Sigmoid colon (tissue), 6 donors: ENCODE measurements at regions not wholly inside any gene's neighbourhood (a gene's known extent, or its start where the extent isn't known, plus 50 kb on each side); places are given as distances from the start of the nearest gene placed in this dataset.

Experiments used
- DNase-seq: peaks from one replicate; pipeline ENCODE4 v3.0.0-alpha.2; 2019
- H3K27ac ChIP-seq, 4 donors: fragments of 200-600 bp; sonication (generic); one replicate each; pipeline ENCODE4 v1.5.1; 2016 to 2019; ENCODE audit warnings: mild to moderate bottlenecking in 1 of 4
- H3K27me3 ChIP-seq, 3 donors: fragments of 200-600 bp; sonication (generic); one replicate each; pipeline ENCODE4 v1.5.1; 2019; ENCODE audit warnings: mild to moderate bottlenecking in 1 of 3
- H3K36me3 ChIP-seq, 4 donors: fragments of 200-600 bp; sonication (generic); one replicate each; pipeline ENCODE4 v1.5.1; 2016 to 2019
- H3K4me1 ChIP-seq, 4 donors: fragments of 200-600 bp; sonication (generic); one replicate each; pipeline ENCODE4 v1.5.1; 2017 to 2019
- H3K4me3 ChIP-seq, 4 donors: fragments of 200-600 bp; sonication (generic); one replicate each; pipeline ENCODE4 v1.5.1; 2017 to 2019; ENCODE audit warnings: mild to moderate bottlenecking in 2 of 4, moderate library complexity in 1 of 4
- H3K9me3 ChIP-seq, 4 donors: fragments of 200-600 bp in 3 of 4; sonication (generic) in 3 of 4; one replicate each; pipeline versions ENCODE4 v1.5.1 to v1.6.1; 2013 to 2019
- CTCF ChIP-seq, 4 experiments: fragments of 450-650 bp in 3 of 4; fragments of 200-600 bp in 1 of 4; IDR thresholded peaks; one replicate each; pipeline ENCODE4 v1.5.1; 2016 to 2019; ENCODE audit warnings: antibody characterized with exemption in 4 of 4, mild to moderate bottlenecking in 3 of 4, moderate library complexity in 2 of 4
- EP300 ChIP-seq, 4 donors: sonication (generic); formaldehyde crosslinking; IDR thresholded peaks; one replicate each; pipeline ENCODE4 v1.6.1; 2017; ENCODE audit warnings: antibody characterized with exemption in 4 of 4
- POLR2A ChIP-seq, 2 donors: fragments of 450-650 bp; IDR thresholded peaks; one replicate each; pipeline ENCODE4 v1.6.1; 2016; ENCODE audit warnings: antibody characterized with exemption in 2 of 2, mild to moderate bottlenecking in 2 of 2, moderate library complexity in 2 of 2
- POLR2AphosphoS5 ChIP-seq, 4 donors: sonication (generic); formaldehyde crosslinking; IDR thresholded peaks; one replicate each; pipeline ENCODE4 v1.6.1; 2017; ENCODE audit warnings: antibody characterized with exemption in 4 of 4
- WGBS, 2 donors: extraction: QIAGEN DNeasy Blood & Tissue Kit; methylation state at CpG; one replicate each; pipeline ENCODE4 v1.1.7; 2013; 5-methylcytosine and 5-hydroxymethylcytosine counted together
- intact Hi-C: fragments of 100-400 bp; cut with DNase I; formaldehyde crosslinking; loops from one replicate; pipeline ENCODE4 v1.15.1; 2023
- donor health status: healthy with polysubstance abuse.
- donor health status: healthy.

- no peaks in the 10 kb centered on the region for H3K27me3 ChIP-seq
- H3K4me3 ChIP-seq: no peak overlapping the region
- H3K27ac ChIP-seq: peak overlapping the region in 3 of 4 donors; percentile 30 to 37 (median 32)
- intact Hi-C loops: no loop called here
- DNase-seq: no peak
- H3K36me3 ChIP-seq: no peaks in the 10 kb centered on the region
- no peaks in the 10 kb centered on the region for H3K4me1 ChIP-seq
- TF ChIP-seq EP300 (IDR thresholded peaks at IDR 0.05) (no peak), POLR2AphosphoS5 (IDR thresholded peaks at IDR 0.05) (peak in 1 of 4 donors; percentile 13), CTCF (IDR thresholded peaks at IDR 0.05) (no peak), POLR2A (IDR thresholded peaks at IDR 0.05) (no peak)
- no peaks in the 10 kb centered on the region for H3K9me3 ChIP-seq
Observed at GRCh38 chr1:178593515-178593914, 80.6 kb downstream of the TEX35 start.

GRCh38 chr1:178594133-178594532 is 81.2 kb downstream of the TEX35 start:
- H3K27ac ChIP-seq: peak overlapping the region in 3 of 4 donors; percentile 30 to 37 (median 32)

GRCh38 chr1:178595491-178595890 is 82.6 kb downstream of the TEX35 start:
- no peak for TF ChIP-seq CTCF (IDR thresholded peaks at IDR 0.05)
- no peak for TF ChIP-seq POLR2A (IDR thresholded peaks at IDR 0.05)
- TF ChIP-seq EP300 (IDR thresholded peaks at IDR 0.05): no peak
- no peak for TF ChIP-seq POLR2AphosphoS5 (IDR thresholded peaks at IDR 0.05)
- intact Hi-C loops: loop anchor here (5.0 kb wide), 1 partner anchor 33 kb away; no protein-coding TSS in a partner anchor
- peak overlapping the region in 1 of 4 donors; percentile 5 for H3K27ac ChIP-seq
- H3K36me3 ChIP-seq: no peaks in the 10 kb centered on the region
- DNase-seq: no peak
- no peak overlapping the region for H3K4me3 ChIP-seq
- 96% methylated on average over 6 of the region's 6 CpGs for WGBS, 2 donors
- H3K9me3 ChIP-seq: no peaks in the 10 kb centered on the region
- no peaks in the 10 kb centered on the region for H3K27me3 ChIP-seq
- H3K4me1 ChIP-seq: no peaks in the 10 kb centered on the region

More at GRCh38 chr1:178594133-178594532, 81.2 kb downstream of the TEX35 start:
- intact Hi-C loops: no loop called here
- H3K4me1 ChIP-seq: no peaks in the 10 kb centered on the region
- no peak for TF ChIP-seq POLR2A (IDR thresholded peaks at IDR 0.05)
- TF ChIP-seq CTCF (IDR thresholded peaks at IDR 0.05): no peak
- TF ChIP-seq EP300 (IDR thresholded peaks at IDR 0.05): no peak
- no peak for TF ChIP-seq POLR2AphosphoS5 (IDR thresholded peaks at IDR 0.05)
- H3K4me3 ChIP-seq: no peak overlapping the region
- no peak for DNase-seq
- no peaks in the 10 kb centered on the region for H3K9me3 ChIP-seq
- H3K27me3 ChIP-seq: no peaks in the 10 kb centered on the region
- H3K36me3 ChIP-seq: no peaks in the 10 kb centered on the region
- 85 to 94% methylated on average over 5 of the region's 5 CpGs for WGBS, 2 donors

GRCh38 chr1:178599087-178599486 is 86.2 kb downstream of the TEX35 start:
- no peak for TF ChIP-seq EP300 (IDR thresholded peaks at IDR 0.05)
- TF ChIP-seq CTCF (IDR thresholded peaks at IDR 0.05): no peak
- no peak for TF ChIP-seq POLR2AphosphoS5 (IDR thresholded peaks at IDR 0.05)
- no peak for TF ChIP-seq POLR2A (IDR thresholded peaks at IDR 0.05)
- intact Hi-C loops: loop anchor here (5.0 kb wide), 1 partner anchor 37 kb away; no protein-coding TSS in a partner anchor
- no peaks in the 10 kb centered on the region for H3K4me1 ChIP-seq
- no peak for DNase-seq
- no peaks in the 10 kb centered on the region for H3K27me3 ChIP-seq
- H3K36me3 ChIP-seq: no peaks in the 10 kb centered on the region
- no peak overlapping the region for H3K4me3 ChIP-seq
- no peaks in the 10 kb centered on the region for H3K9me3 ChIP-seq
- no peak overlapping the region for H3K27ac ChIP-seq
- 86 to 95% methylated on average over 4 of the region's 4 CpGs for WGBS, 2 donors

GRCh38 chr1:178599745-178600144 is 86.8 kb downstream of the TEX35 start:
- 29 to 37% methylated on average over 1 of the region's 1 CpG for WGBS, 2 donors
- Histone ChIP-seq H3K9me3 (no peaks in the 10 kb centered on the region), H3K27ac (no peak overlapping the region), H3K4me1 (no peaks in the 10 kb centered on the region), H3K4me3 (no peak overlapping the region), H3K27me3 (no peaks in the 10 kb centered on the region), H3K36me3 (no peaks in the 10 kb centered on the region)
- TF ChIP-seq POLR2A (IDR thresholded peaks at IDR 0.05) (no peak), EP300 (IDR thresholded peaks at IDR 0.05) (no peak), POLR2AphosphoS5 (IDR thresholded peaks at IDR 0.05) (no peak), CTCF (IDR thresholded peaks at IDR 0.05) (no peak)
- intact Hi-C loops: loop anchor here (5.0 kb wide), 1 partner anchor 37 kb away; no protein-coding TSS in a partner anchor
- DNase-seq: no peak
